Vagina (tissue), 2 donors: ENCODE measurements at regions not wholly inside any gene's neighbourhood (a gene's known extent, or its start where the extent isn't known, plus 50 kb on each side); places are given as distances from the start of the nearest gene placed in this dataset.

Experiments
- DNase-seq, 2 donors: peaks; one replicate each; pipeline ENCODE4 v3.0.0-alpha.2; 2017; ENCODE audit errors: extremely low spot score in 2 of 2
- H3K27ac ChIP-seq: fragments of 200-600 bp; sonication (generic); one replicate; pipeline ENCODE4 v1.5.1; 2019
- H3K27me3 ChIP-seq: fragments of 200-600 bp; sonication (generic); one replicate; pipeline ENCODE4 v1.5.1; 2019
- H3K36me3 ChIP-seq, 2 donors: fragments of 200-600 bp; sonication (generic); one replicate each; pipeline ENCODE4 v1.5.1; 2017 to 2019
- H3K4me1 ChIP-seq: fragments of 200-600 bp; sonication (generic); one replicate; pipeline ENCODE4 v1.5.1; 2019
- H3K4me3 ChIP-seq, 2 donors: fragments of 200-600 bp; sonication (generic); 1 replicate in 1 of 2; 2 replicates in 1 of 2; pipeline ENCODE4 v1.5.1; 2016 to 2019
- H3K9me3 ChIP-seq: fragments of 200-600 bp; sonication (generic); one replicate; pipeline ENCODE4 v1.5.1; 2019
- CTCF ChIP-seq, 3 experiments: fragments of 450-650 bp in 2 of 3; fragments of 200-600 bp in 1 of 3; sonication (generic) in 1 of 3; IDR thresholded peaks; one replicate each; pipeline ENCODE4 v1.5.1; 2017 to 2019; ENCODE audit warnings: antibody characterized with exemption in 3 of 3, mild to moderate bottlenecking in 2 of 3, moderate library complexity in 2 of 3
- POLR2A ChIP-seq, 2 donors: fragments of 450-650 bp; IDR thresholded peaks; one replicate each; pipeline ENCODE4 v1.6.1; 2017; ENCODE audit warnings: antibody characterized with exemption in 2 of 2, mild to moderate bottlenecking in 2 of 2, moderate library complexity in 2 of 2
- POLR2AphosphoS5 ChIP-seq, 2 donors: sonication (generic); formaldehyde crosslinking; IDR thresholded peaks; one replicate each; pipeline ENCODE4 v1.9.0; 2017; ENCODE audit warnings: antibody characterized with exemption in 2 of 2, mild to moderate bottlenecking in 2 of 2, low read depth in 1 of 2; ENCODE audit not compliant: insufficient read depth in 1 of 2
- intact Hi-C: fragments of 100-400 bp; cut with DNase I; formaldehyde crosslinking; loops from one replicate; pipeline ENCODE4 v1.15.1; 2023

GRCh38 chr12:63323942-63324341 lies 172.9 kb upstream of the AVPR1A start:
- no peaks in the 10 kb centered on the region for H3K36me3 ChIP-seq
- no peak overlapping the region for H3K4me3 ChIP-seq
- no peak for DNase-seq
- no peak overlapping the region for H3K27ac ChIP-seq
- no peak for TF ChIP-seq POLR2AphosphoS5 (IDR thresholded peaks at IDR 0.05; ENCODE audit: insufficient read depth in 1 of 2, low read depth in 1 of 2)
- TF ChIP-seq CTCF (IDR thresholded peaks at IDR 0.05): no peak
- no peak for TF ChIP-seq POLR2A (IDR thresholded peaks at IDR 0.05)
- H3K9me3 ChIP-seq: no peaks in the 10 kb centered on the region
- intact Hi-C loops: no loop called here
- H3K4me1 ChIP-seq: no peaks in the 10 kb centered on the region
- no peaks in the 10 kb centered on the region for H3K27me3 ChIP-seq

GRCh38 chr12:63321373-63321772 lies 170.4 kb upstream of the AVPR1A start:
- Histone ChIP-seq H3K27ac (no peak overlapping the region), H3K4me1 (no peaks in the 10 kb centered on the region), H3K27me3 (no peaks in the 10 kb centered on the region), H3K9me3 (no peaks in the 10 kb centered on the region), H3K4me3 (no peak overlapping the region), H3K36me3 (no peaks in the 10 kb centered on the region)
- TF ChIP-seq CTCF (IDR thresholded peaks at IDR 0.05) (no peak), POLR2AphosphoS5 (IDR thresholded peaks at IDR 0.05; ENCODE audit: insufficient read depth in 1 of 2, low read depth in 1 of 2) (no peak), POLR2A (IDR thresholded peaks at IDR 0.05) (no peak)
- intact Hi-C loops: no loop called here
- DNase-seq: no peak

GRCh38 chr12:63319936-63320633 lies 169.1 kb upstream of the AVPR1A start:
- Histone ChIP-seq H3K9me3 (no peaks in the 10 kb centered on the region), H3K36me3 (no peaks in the 10 kb centered on the region), H3K27me3 (no peaks in the 10 kb centered on the region), H3K4me3 (no peak overlapping the region), H3K4me1 (no peaks in the 10 kb centered on the region), H3K27ac (no peak overlapping the region)
- TF ChIP-seq POLR2AphosphoS5 (IDR thresholded peaks at IDR 0.05; ENCODE audit: insufficient read depth in 1 of 2, low read depth in 1 of 2): no peak
- DNase-seq: no peak
- intact Hi-C loops: no loop called here

GRCh38 chr12:63319386-63319785 lies 168.4 kb upstream of the AVPR1A start:
- no peaks in the 10 kb centered on the region for H3K4me1 ChIP-seq
- H3K4me3 ChIP-seq: no peak overlapping the region
- H3K9me3 ChIP-seq: no peaks in the 10 kb centered on the region
- H3K36me3 ChIP-seq: no peaks in the 10 kb centered on the region
- no peak for TF ChIP-seq POLR2A (IDR thresholded peaks at IDR 0.05)
- TF ChIP-seq POLR2AphosphoS5 (IDR thresholded peaks at IDR 0.05; ENCODE audit: insufficient read depth in 1 of 2, low read depth in 1 of 2): no peak
- no peak for TF ChIP-seq CTCF (IDR thresholded peaks at IDR 0.05)
- H3K27ac ChIP-seq: no peak overlapping the region
- H3K27me3 ChIP-seq: no peaks in the 10 kb centered on the region
- intact Hi-C loops: no loop called here
- DNase-seq: no peak

GRCh38 chr12:63318933-63319332 lies 167.9 kb upstream of the AVPR1A start:
- Histone ChIP-seq H3K9me3 (no peaks in the 10 kb centered on the region), H3K27me3 (no peaks in the 10 kb centered on the region), H3K4me3 (no peak overlapping the region), H3K4me1 (no peaks in the 10 kb centered on the region), H3K36me3 (no peaks in the 10 kb centered on the region), H3K27ac (no peak overlapping the region)
- TF ChIP-seq POLR2AphosphoS5 (IDR thresholded peaks at IDR 0.05; ENCODE audit: insufficient read depth in 1 of 2, low read depth in 1 of 2): no peak
- TF ChIP-seq CTCF (IDR thresholded peaks at IDR 0.05): no peak
- no peak for TF ChIP-seq POLR2A (IDR thresholded peaks at IDR 0.05)
- intact Hi-C loops: no loop called here
- DNase-seq: no peak
